ENCODE measurements at regions not wholly inside any gene's neighbourhood (a gene's known extent, or its start where the extent isn't known, plus 50 kb on each side); places are given as distances from the start of the nearest gene placed in this dataset.

DNA sequence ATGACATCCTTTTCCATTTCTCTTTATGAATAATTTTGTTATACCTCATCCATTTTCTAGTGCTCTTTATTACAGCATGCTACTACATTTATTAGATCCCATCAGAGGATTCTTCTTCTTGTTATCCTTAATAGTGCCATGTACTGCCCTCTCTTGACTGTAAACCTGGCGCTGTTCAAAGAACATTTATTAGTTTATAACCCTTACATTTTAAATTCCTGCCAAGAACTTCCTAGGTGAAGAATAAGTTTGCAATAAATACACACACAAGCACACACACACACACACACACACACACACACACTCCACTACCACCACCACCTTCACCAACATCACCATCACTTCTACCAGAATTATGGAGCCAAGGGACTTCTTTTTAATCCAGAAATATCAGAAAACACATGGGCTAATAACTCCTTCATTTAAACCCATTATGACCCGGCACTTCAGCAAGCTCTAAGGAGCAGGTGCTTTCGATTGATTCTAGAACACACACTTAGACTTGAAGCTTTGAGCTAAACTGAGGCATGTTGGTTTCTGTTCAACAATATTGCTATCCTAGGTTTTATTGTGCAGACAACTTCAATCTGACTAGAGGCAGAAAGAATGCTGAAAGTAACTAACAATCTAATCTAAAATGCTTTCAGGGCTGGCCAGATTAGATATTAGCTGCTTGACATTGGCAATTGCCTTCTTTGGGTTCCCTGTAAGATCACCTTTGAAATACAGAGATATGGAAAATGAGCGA, 556.8 kb downstream of the LMO4 start:
- H3K27ac ChIP-seq = no peak overlapping the region
- TF ChIP-seq, protein P1, sequence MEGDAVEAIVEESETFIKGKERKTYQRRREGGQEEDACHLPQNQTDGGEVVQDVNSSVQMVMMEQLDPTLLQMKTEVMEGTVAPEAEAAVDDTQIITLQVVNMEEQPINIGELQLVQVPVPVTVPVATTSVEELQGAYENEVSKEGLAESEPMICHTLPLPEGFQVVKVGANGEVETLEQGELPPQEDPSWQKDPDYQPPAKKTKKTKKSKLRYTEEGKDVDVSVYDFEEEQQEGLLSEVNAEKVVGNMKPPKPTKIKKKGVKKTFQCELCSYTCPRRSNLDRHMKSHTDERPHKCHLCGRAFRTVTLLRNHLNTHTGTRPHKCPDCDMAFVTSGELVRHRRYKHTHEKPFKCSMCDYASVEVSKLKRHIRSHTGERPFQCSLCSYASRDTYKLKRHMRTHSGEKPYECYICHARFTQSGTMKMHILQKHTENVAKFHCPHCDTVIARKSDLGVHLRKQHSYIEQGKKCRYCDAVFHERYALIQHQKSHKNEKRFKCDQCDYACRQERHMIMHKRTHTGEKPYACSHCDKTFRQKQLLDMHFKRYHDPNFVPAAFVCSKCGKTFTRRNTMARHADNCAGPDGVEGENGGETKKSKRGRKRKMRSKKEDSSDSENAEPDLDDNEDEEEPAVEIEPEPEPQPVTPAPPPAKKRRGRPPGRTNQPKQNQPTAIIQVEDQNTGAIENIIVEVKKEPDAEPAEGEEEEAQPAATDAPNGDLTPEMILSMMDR (conservative IDR thresholded peaks at IDR 0.05) = peak; percentile 22; the same call in 1 of the 2 replicates

- TF ChIP-seq, protein P1 (conservative IDR thresholded peaks at IDR 0.05) = no peak
- H3K27ac ChIP-seq = no peak overlapping the region
Observed at GRCh38 chr1:87887100-87887499, 558.4 kb downstream of the LMO4 start.

- no peak overlapping the region for H3K27ac ChIP-seq
- TF ChIP-seq, protein P1 (conservative IDR thresholded peaks at IDR 0.05) = no peak
Observed at GRCh38 chr1:87888446-87888845, 559.8 kb downstream of the LMO4 start.

DNA sequence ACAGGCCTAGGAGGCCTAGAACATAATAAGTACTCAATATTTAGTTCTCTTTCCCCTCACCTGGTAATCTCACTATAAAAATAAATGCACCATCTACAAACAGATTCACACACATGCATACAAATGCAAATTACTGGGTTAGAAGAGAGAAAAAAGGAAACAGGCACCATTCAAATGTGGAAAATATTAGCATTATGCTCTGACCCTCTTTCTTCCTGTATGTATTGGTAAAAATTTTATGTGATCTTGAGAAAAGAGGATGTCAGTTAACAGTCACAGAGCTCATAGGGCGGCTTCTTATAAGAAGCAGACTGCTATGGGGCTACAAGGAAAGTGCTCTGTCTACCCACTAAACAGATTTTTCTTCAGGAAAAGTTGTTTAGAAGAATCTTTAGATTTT, 565.4 kb downstream of the LMO4 start:
- no peak overlapping the region for H3K27ac ChIP-seq
- TF ChIP-seq, protein P1 (conservative IDR thresholded peaks at IDR 0.05) = no peak

DNA sequence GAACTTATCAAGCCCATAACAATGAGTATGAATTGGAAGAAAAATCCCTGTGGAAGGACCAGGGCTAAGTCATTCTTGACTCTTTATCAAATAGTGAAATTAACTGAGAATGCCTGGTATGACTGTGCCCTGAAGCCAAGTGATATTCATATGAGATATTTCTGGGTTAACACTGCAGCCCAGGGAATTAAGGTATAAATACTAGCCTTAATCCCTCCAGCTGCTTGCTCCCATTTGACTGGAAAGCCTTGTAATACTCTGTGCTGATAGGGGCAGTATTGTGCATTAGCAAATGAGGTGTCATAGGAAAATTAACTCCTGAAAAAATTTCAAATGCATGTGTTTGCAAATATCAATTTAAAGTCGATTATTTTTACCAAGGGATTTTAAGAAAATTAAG, 568.8 kb downstream of the LMO4 start:
- H3K27ac ChIP-seq = no peak overlapping the region
- TF ChIP-seq, protein P1 (conservative IDR thresholded peaks at IDR 0.05) = no peak

DNA sequence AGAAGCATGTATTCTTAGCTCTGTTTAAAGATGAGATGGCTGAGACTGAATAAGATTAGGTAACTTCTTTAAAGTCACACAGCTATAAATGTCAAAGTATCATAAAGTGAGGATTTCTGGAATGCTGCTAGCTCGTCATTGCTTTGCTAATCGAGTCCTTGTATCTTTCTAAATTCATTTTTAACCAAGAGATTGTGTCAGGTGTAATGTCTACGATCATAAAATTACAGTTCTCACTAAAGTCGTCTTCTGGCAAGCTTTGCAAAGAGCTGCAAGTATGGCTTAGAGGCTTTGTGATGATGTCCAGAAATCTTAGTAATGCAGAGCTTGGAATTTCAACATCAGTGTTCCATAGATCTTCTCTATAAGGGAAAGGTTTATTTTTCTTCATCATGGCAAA, 569.8 kb downstream of the LMO4 start:
- TF ChIP-seq, protein P1 (conservative IDR thresholded peaks at IDR 0.05) = no peak
- H3K27ac ChIP-seq = no peak overlapping the region

DNA sequence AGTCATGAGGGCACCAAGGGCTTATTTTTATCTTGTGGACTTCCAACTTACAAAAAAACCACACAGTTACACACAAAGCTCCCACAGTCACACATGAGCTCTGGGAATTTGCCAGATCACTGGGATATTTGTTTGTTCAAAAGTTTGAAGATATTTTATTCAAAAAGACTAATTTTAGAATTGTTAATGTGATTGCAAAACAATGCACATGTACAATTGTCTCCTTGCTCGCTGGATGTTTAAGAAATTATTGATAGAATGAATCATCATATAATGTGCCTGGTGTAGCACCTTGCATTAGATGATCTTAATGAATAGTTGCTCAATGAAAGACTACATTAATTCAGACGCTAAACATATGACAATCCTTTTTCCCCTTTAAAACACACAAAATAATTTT, 570.3 kb downstream of the LMO4 start:
- no peak overlapping the region for H3K27ac ChIP-seq

More for the DNA sequence above, 570.3 kb downstream of the LMO4 start:
- TF ChIP-seq, protein P1 (conservative IDR thresholded peaks at IDR 0.05) = no peak
